B cell (primary cell): ENCODE measurements at regions not wholly inside any gene's neighbourhood (a gene's known extent, or its start where the extent isn't known, plus 50 kb on each side); places are given as distances from the start of the nearest gene placed in this dataset.

Experiments used
- CTCF ChIP-seq: fragments of 200-600 bp; IDR thresholded peaks from one replicate; pipeline ENCODE4 v1.8.0; 2022; ENCODE audit warnings: antibody characterized with exemption, mild to moderate bottlenecking
- EZH2 ChIP-seq: IDR thresholded peaks from 2 replicates; pipeline ENCODE4 v1.6.1; 2012; ENCODE audit warnings: borderline replicate concordance, low read depth, mild to moderate bottlenecking, moderate library complexity, low read length; ENCODE audit not compliant: insufficient read depth, poor library complexity, severe bottlenecking

DNA sequence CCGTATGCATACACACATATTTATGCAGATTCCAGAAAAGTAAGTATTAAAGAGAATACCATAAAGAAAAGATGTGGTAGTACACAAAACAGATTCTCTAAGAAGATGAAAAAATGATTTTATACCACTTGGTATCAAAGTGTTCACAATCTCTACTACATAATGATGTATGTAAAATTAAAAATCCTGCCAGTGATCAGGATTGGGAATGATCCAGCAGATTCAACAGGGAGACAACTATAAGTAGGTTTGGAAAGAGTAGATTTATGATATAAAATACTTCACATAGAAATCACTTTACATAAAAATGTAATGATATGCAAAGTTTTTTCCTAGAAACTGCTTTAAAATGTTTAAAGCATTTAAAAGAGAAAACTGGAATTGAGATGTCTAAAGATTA, 447.0 kb downstream of the CNTNAP4 start:
- TF ChIP-seq EZH2 (no peak), CTCF (no peak)
